Keratinocyte (primary cell): ENCODE measurements at regions not wholly inside any gene's neighbourhood (a gene's known extent, or its start where the extent isn't known, plus 50 kb on each side); places are given as distances from the start of the nearest gene placed in this dataset.
"Not testable (repeated sequence)": the region's sequence is repeated elsewhere in the genome, so short reads cannot be mapped to it uniquely, and the experiment has no call there.

ENCODE experiments used
- DNase-seq: peaks from one replicate; pipeline ENCODE4 v3.0.0-alpha.2; 2011; ENCODE audit warnings: low read depth, missing footprints, low spot score
- FAIRE-seq: peaks from 2 replicates; lab custom pipeline; 2011; peaks lifted over from hg19 to GRCh38; lab: Jason Lieb, UNC
- H2AFZ ChIP-seq: 2 replicates; pipeline ENCODE4 v1.6.0; 2012; ENCODE audit warnings: low read length, control low read depth, inconsistent platforms; ENCODE audit not compliant: control insufficient read depth
- H3K27ac ChIP-seq: 2 replicates; pipeline ENCODE4 v1.5.1; 2011; ENCODE audit warnings: low read length; ENCODE audit not compliant: control insufficient read depth, insufficient read depth
- H3K27me3 ChIP-seq: 3 replicates; pipeline ENCODE4 v1.6.0; 2011; ENCODE audit warnings: low read length; ENCODE audit not compliant: control insufficient read depth, insufficient read depth; ENCODE audit errors: extremely low read depth
- H3K36me3 ChIP-seq, 2 experiments: 2 replicates in 1 of 2; 3 replicates in 1 of 2; pipeline ENCODE4 v1.5.1; 2011; ENCODE audit warnings: low read length in 2 of 2, mild to moderate bottlenecking in 1 of 2; ENCODE audit not compliant: control insufficient read depth in 2 of 2, insufficient read depth in 2 of 2; ENCODE audit errors: extremely low read depth in 1 of 2
- H3K4me1 ChIP-seq: 3 replicates; pipeline ENCODE4 v1.5.1; 2011; ENCODE audit warnings: low read length; ENCODE audit not compliant: control insufficient read depth, insufficient read depth; ENCODE audit errors: extremely low read depth
- H3K4me2 ChIP-seq: 3 replicates; pipeline ENCODE4 v1.6.0; 2011; ENCODE audit warnings: low read depth, low read length; ENCODE audit not compliant: control insufficient read depth, insufficient read depth; ENCODE audit errors: extremely low read depth
- H3K4me3 ChIP-seq, 3 experiments: fragments of 200-600 bp in 1 of 3; sonication (generic) in 1 of 3; 2 replicates in 2 of 3; 3 replicates in 1 of 3; pipeline ENCODE4 v1.5.1; 2011 to 2016; ENCODE audit warnings: low read length in 3 of 3, mild to moderate bottlenecking in 3 of 3, control low read depth in 2 of 3, inconsistent platforms in 1 of 3, low read depth in 1 of 3, mixed read lengths in 1 of 3, mixed run types in 1 of 3, moderate library complexity in 1 of 3; ENCODE audit not compliant: control insufficient read depth in 2 of 3, insufficient read depth in 2 of 3; ENCODE audit errors: extremely low read depth in 1 of 3
- H3K79me2 ChIP-seq: 2 replicates; pipeline ENCODE4 v1.6.0; 2012; ENCODE audit warnings: low read length; ENCODE audit not compliant: control insufficient read depth, insufficient read depth
- H3K9ac ChIP-seq: 3 replicates; pipeline ENCODE4 v1.6.0; 2011; ENCODE audit warnings: low read length; ENCODE audit not compliant: control insufficient read depth, insufficient read depth; ENCODE audit errors: extremely low read depth
- H3K9me1 ChIP-seq: 3 replicates; pipeline ENCODE4 v1.6.0; 2011; ENCODE audit warnings: low read length; ENCODE audit not compliant: control insufficient read depth, insufficient read depth; ENCODE audit errors: extremely low read depth
- H3K9me3 ChIP-seq: 2 replicates; pipeline ENCODE4 v1.5.1; 2012; ENCODE audit warnings: low read depth, low read length; ENCODE audit not compliant: control insufficient read depth
- H4K20me1 ChIP-seq: 3 replicates; pipeline ENCODE4 v1.6.0; 2011; ENCODE audit warnings: low read length; ENCODE audit not compliant: control insufficient read depth, insufficient read depth; ENCODE audit errors: extremely low read depth
- EZH2 ChIP-seq: IDR thresholded peaks from one replicate; pipeline ENCODE4 v1.6.1; 2012; ENCODE audit warnings: inconsistent platforms, mild to moderate bottlenecking, low read length, moderate library complexity
- dilution Hi-C: fragments of 300-500 bp; cut with MboI; formaldehyde crosslinking; loops from one replicate; pipeline ENCODE4 v1.7.0; 2020; ENCODE audit warnings: low sequenced_read_pairs; ENCODE audit not compliant: extremely low pct_ligation_motif_present
- TF ChIP-seq, protein P1 (sequence below), 3 experiments: IDR thresholded peaks in 1 of 3; conservative IDR thresholded peaks in 1 of 3; optimal IDR thresholded peaks in 1 of 3; 2 replicates in 2 of 3; 3 replicates in 1 of 3; pipeline versions ENCODE3 to v1.5.1; 2011; ENCODE audit warnings: low read length in 3 of 3, mild to moderate bottlenecking in 3 of 3, moderate library complexity in 2 of 3, control low read depth in 1 of 3, inconsistent platforms in 1 of 3; ENCODE audit not compliant: insufficient read depth in 2 of 3; ENCODE audit errors: extremely low read depth in 1 of 3

DNA sequence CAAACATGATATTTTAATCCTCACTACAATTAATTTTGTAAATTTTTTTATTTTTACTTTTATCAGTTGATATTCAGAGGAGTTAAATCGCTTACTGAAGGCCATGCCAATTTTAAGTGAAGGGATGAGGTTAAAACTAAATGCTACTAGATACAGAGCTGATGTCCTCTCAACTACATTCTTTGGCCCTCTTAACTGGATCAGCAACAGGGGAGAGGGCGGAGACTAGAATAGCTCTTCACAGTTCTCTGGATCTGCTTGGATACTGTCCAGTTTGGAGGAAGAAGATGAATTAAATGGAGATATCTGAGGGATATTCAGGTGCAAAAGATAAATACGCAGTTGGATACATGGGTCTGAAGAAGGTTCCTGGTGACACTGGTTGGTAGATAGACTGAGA lies 85.6 kb upstream of the LYSMD4 start:
- no peak overlapping the region for H3K9ac ChIP-seq
- no peaks in the 10 kb centered on the region for H3K4me1 ChIP-seq
- DNase-seq: no peak
- no peak overlapping the region for H2AFZ ChIP-seq
- no peak for FAIRE-seq
- H3K79me2 ChIP-seq: no peaks in the 10 kb centered on the region
- no peaks in the 10 kb centered on the region for H3K9me1 ChIP-seq
- H3K36me3 ChIP-seq: no peaks in the 10 kb centered on the region
- H3K27me3 ChIP-seq: no peaks in the 10 kb centered on the region
- no peak overlapping the region for H3K27ac ChIP-seq
- dilution Hi-C loops: no loop called here
- no peak overlapping the region for H3K4me2 ChIP-seq
- no peaks in the 10 kb centered on the region for H3K9me3 ChIP-seq
- H4K20me1 ChIP-seq: no peaks in the 10 kb centered on the region
- TF ChIP-seq EZH2: no peak
- TF ChIP-seq, protein P1, sequence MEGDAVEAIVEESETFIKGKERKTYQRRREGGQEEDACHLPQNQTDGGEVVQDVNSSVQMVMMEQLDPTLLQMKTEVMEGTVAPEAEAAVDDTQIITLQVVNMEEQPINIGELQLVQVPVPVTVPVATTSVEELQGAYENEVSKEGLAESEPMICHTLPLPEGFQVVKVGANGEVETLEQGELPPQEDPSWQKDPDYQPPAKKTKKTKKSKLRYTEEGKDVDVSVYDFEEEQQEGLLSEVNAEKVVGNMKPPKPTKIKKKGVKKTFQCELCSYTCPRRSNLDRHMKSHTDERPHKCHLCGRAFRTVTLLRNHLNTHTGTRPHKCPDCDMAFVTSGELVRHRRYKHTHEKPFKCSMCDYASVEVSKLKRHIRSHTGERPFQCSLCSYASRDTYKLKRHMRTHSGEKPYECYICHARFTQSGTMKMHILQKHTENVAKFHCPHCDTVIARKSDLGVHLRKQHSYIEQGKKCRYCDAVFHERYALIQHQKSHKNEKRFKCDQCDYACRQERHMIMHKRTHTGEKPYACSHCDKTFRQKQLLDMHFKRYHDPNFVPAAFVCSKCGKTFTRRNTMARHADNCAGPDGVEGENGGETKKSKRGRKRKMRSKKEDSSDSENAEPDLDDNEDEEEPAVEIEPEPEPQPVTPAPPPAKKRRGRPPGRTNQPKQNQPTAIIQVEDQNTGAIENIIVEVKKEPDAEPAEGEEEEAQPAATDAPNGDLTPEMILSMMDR (optimal IDR thresholded peaks at IDR 0.05 in 1 of 3, IDR thresholded peaks at IDR 0.05 in 1 of 3, conservative IDR thresholded peaks at IDR 0.05 in 1 of 3; ENCODE audit: extremely low read depth in 1 of 3, insufficient read depth in 2 of 3, low read length in 3 of 3): no peak
- H3K4me3 ChIP-seq: no peak overlapping the region

- H3K4me2 ChIP-seq: not testable (repeated sequence)
These were observed 83.6 kb upstream of the LYSMD4 start for GRCh38 chr15:99816862-99817261.

DNA sequence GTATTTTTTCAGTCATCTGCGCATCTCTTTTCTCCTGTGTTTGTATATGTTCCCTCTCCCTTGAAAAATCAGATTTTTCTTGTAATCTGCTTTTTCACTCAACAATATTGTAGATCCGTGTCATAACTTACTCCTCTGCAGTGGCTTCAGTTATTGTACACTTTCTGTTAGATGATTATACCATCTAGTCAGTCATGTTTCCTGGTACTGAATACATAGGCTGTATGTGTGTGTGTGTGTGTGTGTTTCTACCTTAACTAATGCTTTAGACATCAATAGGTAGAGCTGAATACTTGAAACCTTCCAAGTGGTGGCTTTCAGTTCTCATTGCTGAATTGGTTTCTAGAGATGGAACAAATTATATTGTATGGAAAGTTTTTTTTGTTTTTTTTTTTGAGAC lies 77.4 kb upstream of the LYSMD4 start:
- H3K36me3 ChIP-seq, H3K27ac ChIP-seq, H3K4me2 ChIP-seq, H3K4me3 ChIP-seq, H2AFZ ChIP-seq, H3K9ac ChIP-seq, dilution Hi-C loops, H4K20me1 ChIP-seq, H3K9me1 ChIP-seq, FAIRE-seq, H3K9me3 ChIP-seq, H3K27me3 ChIP-seq, H3K79me2 ChIP-seq, H3K4me1 ChIP-seq, DNase-seq: not testable (repeated sequence)

More at GRCh38 chr15:99816862-99817261, 83.6 kb upstream of the LYSMD4 start:
- H3K27me3 ChIP-seq, H2AFZ ChIP-seq, H3K27ac ChIP-seq, H3K9ac ChIP-seq, H3K4me1 ChIP-seq, DNase-seq, H3K9me1 ChIP-seq, H3K79me2 ChIP-seq, dilution Hi-C loops, H3K9me3 ChIP-seq, H4K20me1 ChIP-seq, H3K36me3 ChIP-seq, FAIRE-seq, H3K4me3 ChIP-seq: not testable (repeated sequence)

- DNase-seq, H3K4me1 ChIP-seq, H3K4me3 ChIP-seq, H2AFZ ChIP-seq, H3K9me3 ChIP-seq, H3K9me1 ChIP-seq, H3K4me2 ChIP-seq, dilution Hi-C loops, H3K9ac ChIP-seq, H3K36me3 ChIP-seq, H4K20me1 ChIP-seq, H3K27me3 ChIP-seq, H3K79me2 ChIP-seq, H3K27ac ChIP-seq, FAIRE-seq: not testable (repeated sequence)
These were observed 66.6 kb upstream of the LYSMD4 start for GRCh38 chr15:99799854-99800250.
